Fibroblast of lung (primary cell): ENCODE measurements at regions not wholly inside any gene's neighbourhood (a gene's known extent, or its start where the extent isn't known, plus 50 kb on each side); places are given as distances from the start of the nearest gene placed in this dataset.

Source experiments
- CTCF ChIP-seq, 2 donors: IDR thresholded peaks in 1 of 2; conservative IDR thresholded peaks in 1 of 2; 1 replicate in 1 of 2; 2 replicates in 1 of 2; pipeline ENCODE4 v1.5.1; 2011 to 2012; ENCODE audit warnings: low read length in 2 of 2, control low read depth in 1 of 2, inconsistent platforms in 1 of 2, low read depth in 1 of 2, mild to moderate bottlenecking in 1 of 2
- EZH2 ChIP-seq: IDR thresholded peaks from 2 replicates; pipeline ENCODE4 v1.5.1; 2012; ENCODE audit warnings: low read length, control low read depth, mild to moderate bottlenecking; ENCODE audit errors: missing control alignments

GRCh38 chr6:18602931-18603330 lies 215.8 kb downstream of the RNF144B start:
- TF ChIP-seq CTCF (conservative IDR thresholded peaks at IDR 0.05 in 1 of 2, IDR thresholded peaks at IDR 0.05 in 1 of 2; ENCODE audit: low read depth in 1 of 2, low read length in 2 of 2) (no peak), EZH2 (no peak)
